ENCODE measurements at regions not wholly inside any gene's neighbourhood (a gene's known extent, or its start where the extent isn't known, plus 50 kb on each side); places are given as distances from the start of the nearest gene placed in this dataset.

DNA sequence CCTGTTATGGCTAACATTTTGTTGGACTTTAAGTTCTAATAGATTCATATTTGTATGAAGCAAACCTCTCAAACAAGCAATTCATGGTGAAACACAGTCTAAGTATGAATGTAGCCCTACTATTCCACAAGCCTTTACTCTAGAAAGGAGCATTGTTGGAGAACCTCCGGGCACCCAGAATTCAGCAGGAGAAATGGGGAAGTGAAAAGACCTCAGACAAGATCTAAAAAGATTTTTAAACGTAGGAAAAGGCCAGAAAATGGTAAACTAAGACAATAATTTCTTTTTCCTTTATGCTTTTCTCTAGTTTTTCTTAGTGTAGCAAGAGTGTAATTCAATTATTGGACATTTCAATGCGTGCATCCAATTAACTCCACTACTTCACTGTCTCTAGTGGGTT, 426.4 kb downstream of the INSC start:
- Histone ChIP-seq H3K36me3 (ENCODE audit: control insufficient read depth, insufficient read depth, low read length) (no peaks in the 10 kb centered on the region), H3K27me3 (ENCODE audit: control insufficient read depth, insufficient read depth, low read length, poor library complexity, severe bottlenecking) (no peaks in the 10 kb centered on the region), H3K9ac (ENCODE audit: extremely low read depth, low read length, poor library complexity, severe bottlenecking) (no peak overlapping the region), H3K4me1 (ENCODE audit: control insufficient read depth, insufficient read depth, low read length) (no peaks in the 10 kb centered on the region), H3K4me3 (ENCODE audit: low read length) (no peak overlapping the region), H3K27ac (ENCODE audit: low read depth, low read length) (no peak overlapping the region), H3K9me3 (ENCODE audit: control insufficient read depth, low read length) (no peaks in the 10 kb centered on the region)
- no peak overlapping the region for H3K27ac Mint-ChIP-seq
- no peaks in the 10 kb centered on the region for H3K9me3 Mint-ChIP-seq
- H3K4me3 Mint-ChIP-seq = no peak overlapping the region
- 88 to 90% methylated on average over 2 of the region's 3 CpGs for WGBS, 2 experiments (ENCODE audit: insufficient coverage in 1 of 2, insufficient read length in 1 of 2)
- H3K36me3 Mint-ChIP-seq (ENCODE audit: low read depth) = no peaks in the 10 kb centered on the region
- H3K27me3 Mint-ChIP-seq (ENCODE audit: insufficient read depth) = no peaks in the 10 kb centered on the region
- DNase-seq = no peak
- no peak for TF ChIP-seq CTCF (conservative IDR thresholded peaks at IDR 0.05)
- H3K4me1 Mint-ChIP-seq = peaks cover 19% of the 10 kb centered on the region

DNA sequence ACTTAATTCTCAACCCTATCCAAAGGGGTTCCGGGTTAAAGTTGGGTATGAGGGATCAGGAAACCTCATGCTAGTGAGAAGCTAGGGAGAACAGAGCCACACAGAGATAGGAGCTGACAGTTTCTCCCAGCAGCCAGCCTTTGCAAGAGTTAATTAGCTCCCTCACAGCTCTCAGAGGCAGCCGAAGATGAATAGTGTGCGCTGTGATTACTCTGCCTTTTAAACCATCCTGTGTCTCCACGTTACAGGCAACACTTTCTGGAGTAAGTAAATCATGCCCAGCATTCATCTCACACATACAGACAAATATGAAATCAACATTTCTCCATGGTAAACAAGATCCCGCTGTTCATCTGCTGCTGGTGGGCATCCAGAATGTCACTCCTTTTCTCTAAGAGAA, 429.6 kb downstream of the INSC start:
- Mint-ChIP-seq H3K36me3 (ENCODE audit: low read depth) (no peaks in the 10 kb centered on the region), H3K27me3 (ENCODE audit: insufficient read depth) (no peaks in the 10 kb centered on the region), H3K4me3 (no peak overlapping the region), H3K4me1 (peaks cover 18% of the 10 kb centered on the region), H3K27ac (no peak overlapping the region), H3K9me3 (no peaks in the 10 kb centered on the region)
- no peaks in the 10 kb centered on the region for H3K9me3 ChIP-seq (ENCODE audit: control insufficient read depth, low read length)
- WGBS, 2 experiments (ENCODE audit: insufficient coverage in 1 of 2, insufficient read length in 1 of 2) = 89 to 93% methylated on average over 3 to 5 of the region's 5 CpGs
- TF ChIP-seq CTCF (conservative IDR thresholded peaks at IDR 0.05) = no peak
- H3K4me1 ChIP-seq (ENCODE audit: control insufficient read depth, insufficient read depth, low read length) = no peaks in the 10 kb centered on the region
- no peak overlapping the region for H3K4me3 ChIP-seq (ENCODE audit: low read length)
- H3K27me3 ChIP-seq (ENCODE audit: control insufficient read depth, insufficient read depth, low read length, poor library complexity, severe bottlenecking) = no peaks in the 10 kb centered on the region
- H3K27ac ChIP-seq (ENCODE audit: low read depth, low read length) = no peak overlapping the region
- no peak for DNase-seq
- H3K9ac ChIP-seq (ENCODE audit: extremely low read depth, low read length, poor library complexity, severe bottlenecking) = no peak overlapping the region
- no peaks in the 10 kb centered on the region for H3K36me3 ChIP-seq (ENCODE audit: control insufficient read depth, insufficient read depth, low read length)

DNA sequence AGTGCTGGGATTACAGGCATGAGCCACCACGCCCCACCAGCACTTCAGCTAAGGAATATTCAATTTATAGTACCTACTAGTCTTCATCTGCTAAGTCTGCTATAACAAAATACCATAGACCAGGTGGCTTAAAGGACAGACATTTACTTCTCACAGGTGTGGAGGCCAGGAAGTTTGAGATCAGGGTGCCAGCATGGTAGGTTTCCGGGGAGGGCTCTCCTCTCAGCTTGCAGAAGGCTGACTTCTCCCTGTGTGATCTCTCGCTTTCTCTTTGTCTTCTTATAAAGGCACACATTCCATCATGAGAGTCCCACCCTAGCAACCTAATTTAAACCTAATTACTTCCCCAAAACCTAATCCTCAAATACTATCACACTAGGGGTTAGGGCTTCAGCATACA, 433.0 kb downstream of the INSC start:
- no peaks in the 10 kb centered on the region for H3K36me3 Mint-ChIP-seq (ENCODE audit: low read depth)
- Histone ChIP-seq H3K36me3 (ENCODE audit: control insufficient read depth, insufficient read depth, low read length) (no peaks in the 10 kb centered on the region), H3K4me3 (ENCODE audit: low read length) (no peak overlapping the region), H3K9ac (ENCODE audit: extremely low read depth, low read length, poor library complexity, severe bottlenecking) (no peak overlapping the region), H3K27me3 (ENCODE audit: control insufficient read depth, insufficient read depth, low read length, poor library complexity, severe bottlenecking) (no peaks in the 10 kb centered on the region), H3K9me3 (ENCODE audit: control insufficient read depth, low read length) (no peaks in the 10 kb centered on the region), H3K27ac (ENCODE audit: low read depth, low read length) (no peak overlapping the region), H3K4me1 (ENCODE audit: control insufficient read depth, insufficient read depth, low read length) (peaks cover 3% of the 10 kb centered on the region)
- no peak for DNase-seq
- no peak overlapping the region for H3K4me3 Mint-ChIP-seq
- no peak for TF ChIP-seq CTCF (conservative IDR thresholded peaks at IDR 0.05)
- no peaks in the 10 kb centered on the region for H3K27me3 Mint-ChIP-seq (ENCODE audit: insufficient read depth)
- peaks cover 24% of the 10 kb centered on the region for H3K4me1 Mint-ChIP-seq
- peak overlapping the region; percentile 45 for H3K27ac Mint-ChIP-seq
- H3K9me3 Mint-ChIP-seq = no peaks in the 10 kb centered on the region
- WGBS, 2 experiments (ENCODE audit: insufficient coverage in 1 of 2, insufficient read length in 1 of 2) = 51 to 62% methylated on average over 3 of the region's 3 CpGs

Measured in endodermal cell (in vitro differentiated cells).